ENCODE measurements at regions not wholly inside any gene's neighbourhood (a gene's known extent, or its start where the extent isn't known, plus 50 kb on each side); places are given as distances from the start of the nearest gene placed in this dataset.

DNA sequence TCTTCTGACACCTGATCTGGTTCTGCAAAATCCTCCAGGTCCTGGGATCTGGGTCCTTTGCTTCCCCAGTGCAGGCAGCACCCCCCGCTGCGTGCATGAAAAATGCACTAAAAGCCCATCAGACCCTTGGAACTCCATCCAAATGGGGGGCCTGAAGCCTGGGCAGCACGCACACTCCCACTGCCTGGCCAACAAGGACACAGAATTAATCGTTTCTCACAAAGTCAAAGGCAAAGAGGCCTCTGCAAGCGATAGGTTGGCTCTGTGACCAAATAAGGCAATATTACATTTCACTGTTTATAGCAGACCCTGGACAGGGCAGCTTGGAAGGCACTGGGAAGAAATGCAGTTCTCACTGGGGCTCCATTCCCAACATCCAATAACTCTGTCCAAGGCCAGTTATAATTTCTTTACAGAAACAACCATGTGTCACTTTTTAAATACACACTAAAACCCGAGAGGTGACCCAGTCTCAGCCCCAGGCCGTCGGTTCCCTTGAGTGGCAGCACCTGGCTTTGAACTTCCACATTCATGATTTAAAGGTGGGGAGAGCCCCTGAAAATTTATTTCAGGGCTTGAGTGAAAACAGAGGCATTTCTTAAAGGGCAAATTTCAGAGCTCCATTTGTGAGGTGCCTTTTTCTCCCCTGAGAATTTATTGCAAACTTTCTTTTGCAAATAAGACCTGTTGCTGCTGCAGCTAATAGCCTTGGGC, 114.4 kb upstream of the ANO1 start:
- Histone ChIP-seq H3K27ac (peak overlapping the region in 1 of 4 donors; percentile 8), H3K27me3 (peaks cover 0 to 6% (median 2%) of the 10 kb centered on the region in 3 donors), H3K4me1 (peaks cover 0 to 14% (median 10%) of the 10 kb centered on the region in 4 donors), H3K36me3 (no peaks in the 10 kb centered on the region), H3K9me3 (peaks cover 0 to 4% (median 0%) of the 10 kb centered on the region in 4 donors), H3K4me3 (no peak overlapping the region)
- DNase-seq = no peak
- intact Hi-C loops (cut with DNase I) = no loop called here
- 48 to 75% methylated on average over 8 of the region's 8 CpGs for WGBS, 2 donors
- TF ChIP-seq POLR2A (IDR thresholded peaks at IDR 0.05) (no peak), POLR2AphosphoS5 (IDR thresholded peaks at IDR 0.05) (no peak), EP300 (IDR thresholded peaks at IDR 0.05) (no peak)
- TF ChIP-seq, protein P1, sequence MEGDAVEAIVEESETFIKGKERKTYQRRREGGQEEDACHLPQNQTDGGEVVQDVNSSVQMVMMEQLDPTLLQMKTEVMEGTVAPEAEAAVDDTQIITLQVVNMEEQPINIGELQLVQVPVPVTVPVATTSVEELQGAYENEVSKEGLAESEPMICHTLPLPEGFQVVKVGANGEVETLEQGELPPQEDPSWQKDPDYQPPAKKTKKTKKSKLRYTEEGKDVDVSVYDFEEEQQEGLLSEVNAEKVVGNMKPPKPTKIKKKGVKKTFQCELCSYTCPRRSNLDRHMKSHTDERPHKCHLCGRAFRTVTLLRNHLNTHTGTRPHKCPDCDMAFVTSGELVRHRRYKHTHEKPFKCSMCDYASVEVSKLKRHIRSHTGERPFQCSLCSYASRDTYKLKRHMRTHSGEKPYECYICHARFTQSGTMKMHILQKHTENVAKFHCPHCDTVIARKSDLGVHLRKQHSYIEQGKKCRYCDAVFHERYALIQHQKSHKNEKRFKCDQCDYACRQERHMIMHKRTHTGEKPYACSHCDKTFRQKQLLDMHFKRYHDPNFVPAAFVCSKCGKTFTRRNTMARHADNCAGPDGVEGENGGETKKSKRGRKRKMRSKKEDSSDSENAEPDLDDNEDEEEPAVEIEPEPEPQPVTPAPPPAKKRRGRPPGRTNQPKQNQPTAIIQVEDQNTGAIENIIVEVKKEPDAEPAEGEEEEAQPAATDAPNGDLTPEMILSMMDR (IDR thresholded peaks at IDR 0.05) = no peak

DNA sequence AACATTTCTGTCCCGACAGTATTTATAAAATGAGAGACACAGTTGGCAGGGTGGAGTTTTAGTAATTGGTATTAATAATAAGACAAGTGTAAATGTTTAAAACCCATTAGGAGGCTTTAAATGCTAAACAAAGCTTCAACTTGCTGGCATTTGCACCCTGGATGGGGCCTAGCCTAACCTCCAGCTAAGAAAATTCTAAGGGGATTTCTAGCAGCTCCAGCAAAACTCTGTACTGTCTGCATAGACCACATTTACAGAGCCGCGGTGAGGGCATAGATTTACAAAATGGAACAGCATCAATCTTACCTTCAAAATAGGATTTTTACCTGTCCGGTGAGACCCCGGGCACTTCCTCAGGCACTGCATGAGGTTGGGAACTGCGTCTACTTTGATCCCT, 113.9 kb upstream of the ANO1 start:
- Histone ChIP-seq H3K36me3 (no peaks in the 10 kb centered on the region), H3K27ac (peak overlapping the region in 1 of 4 donors; percentile 8), H3K4me3 (no peak overlapping the region), H3K27me3 (peaks cover 0 to 6% (median 2%) of the 10 kb centered on the region in 3 donors), H3K9me3 (no peaks in the 10 kb centered on the region), H3K4me1 (peaks cover 0 to 14% (median 10%) of the 10 kb centered on the region in 4 donors)
- 83 to 91% methylated on average over 6 of the region's 6 CpGs for WGBS, 2 donors
- TF ChIP-seq POLR2A (IDR thresholded peaks at IDR 0.05) (no peak), POLR2AphosphoS5 (IDR thresholded peaks at IDR 0.05) (no peak)
- no peak for DNase-seq
- intact Hi-C loops (cut with DNase I) = no loop called here

DNA sequence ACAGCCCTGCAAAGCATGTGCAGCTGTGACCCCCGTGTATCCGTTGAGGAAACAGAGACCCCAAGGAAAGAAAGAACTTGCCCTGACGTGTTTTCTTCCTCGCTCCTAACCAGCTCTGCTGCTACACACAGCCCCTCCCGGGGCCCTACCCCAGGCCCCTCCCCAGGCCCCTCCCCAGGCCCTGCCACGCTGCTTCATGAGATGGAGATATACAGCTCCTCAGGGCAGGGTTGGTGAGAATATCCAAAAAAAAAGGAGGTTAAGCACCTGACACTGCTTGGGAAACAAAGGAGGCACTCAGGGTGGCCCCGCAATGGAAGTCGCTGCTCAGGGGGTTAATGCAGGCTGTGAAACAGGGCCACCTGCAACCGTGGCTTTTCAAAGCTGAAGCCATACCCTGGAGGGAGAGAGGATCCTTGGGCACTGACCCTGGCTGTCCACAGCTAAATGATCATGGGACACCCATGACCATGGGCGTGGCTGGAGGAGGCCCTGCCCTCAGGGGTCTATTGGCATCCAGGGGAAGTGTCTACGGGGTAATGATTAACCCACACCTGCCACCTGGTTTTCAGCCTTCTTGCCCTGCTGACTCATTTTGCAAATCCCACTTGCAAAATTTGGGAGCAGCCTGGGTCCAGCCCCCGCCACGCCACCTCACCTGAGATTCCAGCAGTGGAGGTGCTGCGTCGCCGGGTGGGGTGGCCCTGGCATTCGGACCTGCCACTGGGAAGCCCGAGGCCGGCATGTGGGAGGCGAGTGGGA, 112.1 kb upstream of the ANO1 start:
- intact Hi-C loops (cut with DNase I) = no loop called here
- 28 to 68% methylated on average over 20 of the region's 20 CpGs for WGBS, 2 donors
- peaks cover 0 to 4% (median 0%) of the 10 kb centered on the region in 3 donors for H3K27me3 ChIP-seq

DNA sequence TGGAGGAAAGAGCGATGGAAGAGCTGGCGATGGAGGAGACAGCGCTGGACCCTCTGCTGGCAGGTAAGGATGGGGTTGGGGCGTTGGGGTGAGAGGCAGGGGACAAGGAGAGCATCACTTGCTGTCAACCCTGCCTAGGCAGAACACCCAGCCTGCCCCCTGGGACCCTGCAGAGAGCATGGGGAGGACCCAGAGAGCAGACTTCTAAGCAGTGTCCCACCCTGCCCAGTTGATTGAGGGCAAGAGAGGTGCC, 111.6 kb upstream of the ANO1 start:
- intact Hi-C loops (cut with DNase I) = no loop called here
- TF ChIP-seq POLR2A (IDR thresholded peaks at IDR 0.05) (no peak), POLR2AphosphoS5 (IDR thresholded peaks at IDR 0.05) (no peak), EP300 (IDR thresholded peaks at IDR 0.05) (no peak)
- TF ChIP-seq, protein P1 (IDR thresholded peaks at IDR 0.05) = no peak
- no peak for DNase-seq
- Histone ChIP-seq H3K4me3 (no peak overlapping the region), H3K27me3 (peaks cover 0 to 4% (median 0%) of the 10 kb centered on the region in 3 donors), H3K9me3 (peaks cover 0 to 2% (median 0%) of the 10 kb centered on the region in 4 donors), H3K4me1 (peaks cover 0 to 14% (median 10%) of the 10 kb centered on the region in 4 donors), H3K27ac (no peak overlapping the region), H3K36me3 (no peaks in the 10 kb centered on the region)
- WGBS, 2 donors = 59 to 86% methylated on average over 4 of the region's 4 CpGs

More for the DNA sequence above, 112.1 kb upstream of the ANO1 start:
- peaks cover 0 to 2% (median 0%) of the 10 kb centered on the region in 4 donors for H3K9me3 ChIP-seq
- TF ChIP-seq EP300 (IDR thresholded peaks at IDR 0.05) = no peak
- TF ChIP-seq, protein P1 (IDR thresholded peaks at IDR 0.05) = no peak
- no peak for TF ChIP-seq POLR2AphosphoS5 (IDR thresholded peaks at IDR 0.05)
- no peak for TF ChIP-seq POLR2A (IDR thresholded peaks at IDR 0.05)
- no peak overlapping the region for H3K27ac ChIP-seq
- no peak for DNase-seq
- no peak overlapping the region for H3K4me3 ChIP-seq
- no peaks in the 10 kb centered on the region for H3K36me3 ChIP-seq
- peaks cover 0 to 14% (median 10%) of the 10 kb centered on the region in 4 donors for H3K4me1 ChIP-seq

DNA sequence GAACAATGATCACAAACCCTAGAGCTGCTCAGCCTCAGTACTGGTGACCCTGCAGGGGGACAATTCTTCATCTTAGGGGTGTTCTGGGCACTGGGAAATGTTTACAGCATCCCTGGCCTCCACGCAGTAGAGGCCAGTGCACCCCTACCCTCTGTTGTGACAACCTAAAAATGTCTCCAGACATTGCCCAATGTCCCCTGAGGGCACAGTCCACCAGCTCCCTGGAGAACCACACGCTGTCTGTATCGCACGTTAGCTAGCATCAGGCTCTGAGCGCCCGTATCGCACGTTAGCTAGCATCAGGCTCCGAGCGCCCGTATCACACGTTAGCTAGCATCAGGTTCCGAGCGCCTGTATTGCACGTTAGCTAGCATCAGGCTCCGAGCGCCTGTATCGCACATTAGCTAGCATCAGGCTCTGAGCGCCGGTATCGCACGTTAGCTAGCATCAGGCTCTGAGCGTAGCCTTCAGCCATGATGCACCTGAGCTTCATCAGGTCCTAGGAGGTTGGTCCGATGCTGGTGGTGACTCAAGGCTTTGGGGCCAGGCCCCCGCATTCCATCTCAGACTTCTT, 111.1 kb upstream of the ANO1 start:
- Histone ChIP-seq H3K4me1 (peaks cover 0 to 14% (median 10%) of the 10 kb centered on the region in 4 donors), H3K36me3 (no peaks in the 10 kb centered on the region), H3K9me3 (peaks cover 0 to 2% (median 0%) of the 10 kb centered on the region in 4 donors), H3K4me3 (no peak overlapping the region), H3K27me3 (peaks cover 0 to 4% (median 0%) of the 10 kb centered on the region in 3 donors), H3K27ac (no peak overlapping the region)
- WGBS, 2 donors = 90 to 96% methylated on average over 25 of the region's 25 CpGs
- DNase-seq = no peak
- intact Hi-C loops (cut with DNase I) = no loop called here
- TF ChIP-seq POLR2AphosphoS5 (IDR thresholded peaks at IDR 0.05) (no peak), POLR2A (IDR thresholded peaks at IDR 0.05) (no peak), EP300 (IDR thresholded peaks at IDR 0.05) (no peak)
- TF ChIP-seq, protein P1 (IDR thresholded peaks at IDR 0.05) = no peak

Data from sigmoid colon (tissue), 6 donors.